Natural killer cell (primary cell): ENCODE measurements at regions not wholly inside any gene's neighbourhood (a gene's known extent, or its start where the extent isn't known, plus 50 kb on each side); places are given as distances from the start of the nearest gene placed in this dataset.

Experiments used
- ATAC-seq, 3 donors: fragments of 150-1000 bp in 2 of 3; fragments of 200-7000 bp in 1 of 3; cut with Tn5 transposase; 1 replicate in 1 of 3; 2 replicates in 2 of 3; pipeline ENCODE4 v1.10.0; 2021; ENCODE audit warnings: mild to moderate bottlenecking in 2 of 3, moderate library complexity in 2 of 3
- DNase-seq, 2 donors: peaks; one replicate each; pipeline versions ENCODE4 v3.0.0 to v3.0.0-alpha.2; 2013 to 2021; ENCODE audit warnings: mixed read lengths in 1 of 2
- H3K27ac ChIP-seq: one replicate; pipeline ENCODE4 v1.5.1; 2013; ENCODE audit warnings: mild to moderate bottlenecking, low read length
- H3K27me3 ChIP-seq: one replicate; pipeline ENCODE4 v1.6.1; 2013; ENCODE audit warnings: low read length; ENCODE audit not compliant: control insufficient read depth, insufficient read depth
- H3K36me3 ChIP-seq: one replicate; pipeline ENCODE4 v1.6.1; 2013; ENCODE audit warnings: low read length; ENCODE audit not compliant: control insufficient read depth, insufficient read depth
- H3K4me1 ChIP-seq: one replicate; pipeline ENCODE4 v1.6.1; 2013; ENCODE audit warnings: low read length; ENCODE audit not compliant: control insufficient read depth, insufficient read depth
- H3K4me3 ChIP-seq: one replicate; pipeline ENCODE4 v1.5.1; 2013; ENCODE audit warnings: low read length
- H3K9me3 ChIP-seq: one replicate; pipeline ENCODE4 v1.6.1; 2013; ENCODE audit warnings: low read length; ENCODE audit not compliant: control insufficient read depth, insufficient read depth
- H3K27ac Mint-ChIP-seq, 2 donors: one replicate each; pipeline ENCODE4 v1.8.0; 2022; ENCODE audit warnings: mild to moderate bottlenecking in 2 of 2, mixed read lengths in 2 of 2, moderate library complexity in 1 of 2
- H3K27me3 Mint-ChIP-seq, 2 donors: one replicate each; pipeline ENCODE4 v1.8.0; 2022; ENCODE audit warnings: low read depth in 2 of 2, mixed read lengths in 2 of 2
- H3K36me3 Mint-ChIP-seq: one replicate; pipeline ENCODE4 v1.8.0; 2022; ENCODE audit warnings: mixed read lengths
- H3K4me1 Mint-ChIP-seq, 2 donors: one replicate each; pipeline ENCODE4 v1.8.0; 2022; ENCODE audit warnings: mixed read lengths in 2 of 2
- H3K4me3 Mint-ChIP-seq: one replicate; pipeline ENCODE4 v1.8.0; 2022; ENCODE audit warnings: mild to moderate bottlenecking, moderate library complexity, mixed read lengths
- H3K9me3 Mint-ChIP-seq, 2 donors: one replicate each; pipeline ENCODE4 v1.8.0; 2022; ENCODE audit warnings: mixed read lengths in 2 of 2
- CTCF ChIP-seq: fragments of 200-600 bp; IDR thresholded peaks from one replicate; pipeline ENCODE4 v1.8.0; 2022; ENCODE audit warnings: antibody characterized with exemption
- WGBS: methylation state at CpG from one replicate; pipeline ENCODE4 v1.1.7; 2013; ENCODE audit warnings: missing lambda C conversion rate; ENCODE audit not compliant: insufficient coverage; 5-methylcytosine and 5-hydroxymethylcytosine counted together
- intact Hi-C: fragments of 100-400 bp; cut with micrococcal nuclease; formaldehyde crosslinking; loops from one replicate; pipeline ENCODE4 v1.14.2; 2022

- no peaks in the 10 kb centered on the region for H3K27me3 Mint-ChIP-seq
- no peak overlapping the region for H3K27ac Mint-ChIP-seq
- peak in 1 of 3 donors; percentile 32 for ATAC-seq
- intact Hi-C loops, result no loop called here
- no peaks in the 10 kb centered on the region for H3K9me3 ChIP-seq
- H3K9me3 Mint-ChIP-seq, result no peaks in the 10 kb centered on the region
- no peaks in the 10 kb centered on the region for H3K36me3 ChIP-seq
- H3K4me3 ChIP-seq, result no peak overlapping the region
- no peaks in the 10 kb centered on the region for H3K27me3 ChIP-seq
- peaks cover 10 to 11% of the 10 kb centered on the region in 2 donors for H3K4me1 Mint-ChIP-seq
- no peak for DNase-seq
- no peaks in the 10 kb centered on the region for H3K4me1 ChIP-seq
- no peaks in the 10 kb centered on the region for H3K36me3 Mint-ChIP-seq
- no peak overlapping the region for H3K27ac ChIP-seq
- no peak overlapping the region for H3K4me3 Mint-ChIP-seq
- no peak for TF ChIP-seq CTCF
- no CpG with 5 or more reads among the region's 1 CpG for WGBS
These were observed 51.9 kb upstream of the ZEB2 start for GRCh38 chr2:144571770-144572169.

- H3K9me3 ChIP-seq, result no peaks in the 10 kb centered on the region
- no peaks in the 10 kb centered on the region for H3K36me3 Mint-ChIP-seq
- peaks cover 10 to 11% of the 10 kb centered on the region in 2 donors for H3K4me1 Mint-ChIP-seq
- WGBS, result 64% methylated on average over 3 of the region's 3 CpGs
- no peaks in the 10 kb centered on the region for H3K36me3 ChIP-seq
- TF ChIP-seq CTCF, result no peak
- no peaks in the 10 kb centered on the region for H3K9me3 Mint-ChIP-seq
- H3K27ac ChIP-seq, result no peak overlapping the region
- DNase-seq (peak in 1 of 2 donors; percentile 17), ATAC-seq (peak; percentile 53 to 67 (median 66))
- H3K27me3 Mint-ChIP-seq, result peaks cover 0 to 2% of the 10 kb centered on the region in 2 donors
- no peak overlapping the region for H3K4me3 Mint-ChIP-seq
- intact Hi-C loops, result no loop called here
- H3K4me3 ChIP-seq, result no peak overlapping the region
- no peaks in the 10 kb centered on the region for H3K27me3 ChIP-seq
- no peaks in the 10 kb centered on the region for H3K4me1 ChIP-seq
- peak overlapping the region in 1 of 2 donors; percentile 50 for H3K27ac Mint-ChIP-seq
These were observed 50.6 kb upstream of the ZEB2 start for GRCh38 chr2:144570566-144570965.
